Trophoblast cell (in vitro differentiated cells and primary cell): ENCODE measurements at regions not wholly inside any gene's neighbourhood (a gene's known extent, or its start where the extent isn't known, plus 50 kb on each side); places are given as distances from the start of the nearest gene placed in this dataset.

Source experiments
- DNase-seq, 2 donors: peaks; one replicate each; pipeline ENCODE4 v3.0.0-alpha.2; 2016
- H2AFZ ChIP-seq: 2 replicates; pipeline ENCODE4 v1.6.1; 2013; ENCODE audit warnings: low read length, moderate library complexity, mild to moderate bottlenecking; ENCODE audit not compliant: insufficient read depth, poor library complexity
- H2AK5ac ChIP-seq: 2 replicates; pipeline ENCODE4 v1.6.1; 2013; ENCODE audit warnings: mild to moderate bottlenecking, low read length
- H2BK120ac ChIP-seq: 2 replicates; pipeline ENCODE4 v1.6.1; 2013; ENCODE audit warnings: low read length, mild to moderate bottlenecking, moderate library complexity; ENCODE audit not compliant: insufficient read depth, poor library complexity
- H2BK12ac ChIP-seq: 2 replicates; pipeline ENCODE4 v1.6.1; 2013; ENCODE audit warnings: mild to moderate bottlenecking, low read length, moderate library complexity
- H2BK5ac ChIP-seq: 2 replicates; pipeline ENCODE4 v1.6.1; 2013; ENCODE audit warnings: low read length, low read depth, moderate library complexity, mild to moderate bottlenecking; ENCODE audit not compliant: poor library complexity
- H3K14ac ChIP-seq: 2 replicates; pipeline ENCODE4 v1.6.1; 2013; ENCODE audit warnings: mild to moderate bottlenecking, low read length
- H3K18ac ChIP-seq: 2 replicates; pipeline ENCODE4 v1.6.1; 2013; ENCODE audit warnings: mild to moderate bottlenecking, low read length
- H3K23ac ChIP-seq: 2 replicates; pipeline ENCODE4 v1.6.1; 2013; ENCODE audit warnings: low read length
- H3K27ac ChIP-seq: 2 replicates; pipeline ENCODE4 v1.5.1; 2013; ENCODE audit warnings: low read depth, mild to moderate bottlenecking, inconsistent platforms, low read length, moderate library complexity
- H3K27me3 ChIP-seq: 2 replicates; pipeline ENCODE4 v1.6.1; 2013; ENCODE audit warnings: inconsistent platforms, mild to moderate bottlenecking, low read length, moderate library complexity; ENCODE audit not compliant: insufficient read depth
- H3K36me3 ChIP-seq, 2 experiments: 1 replicate in 1 of 2; 2 replicates in 1 of 2; pipeline ENCODE4 v1.6.1; 2013; ENCODE audit warnings: low read length in 2 of 2, mild to moderate bottlenecking in 2 of 2, moderate library complexity in 1 of 2; ENCODE audit not compliant: insufficient read depth in 2 of 2, control insufficient read depth in 1 of 2
- H3K4ac ChIP-seq: 2 replicates; pipeline ENCODE4 v1.6.1; 2013; ENCODE audit warnings: low read depth, mild to moderate bottlenecking, low read length, moderate library complexity
- H3K4me1 ChIP-seq, 2 experiments: 1 replicate in 1 of 2; 2 replicates in 1 of 2; pipeline ENCODE4 v1.6.1; 2013; ENCODE audit warnings: low read length in 2 of 2, mild to moderate bottlenecking in 2 of 2, moderate library complexity in 1 of 2; ENCODE audit not compliant: insufficient read depth in 2 of 2, control insufficient read depth in 1 of 2
- H3K4me2 ChIP-seq: 2 replicates; pipeline ENCODE4 v1.6.1; 2013; ENCODE audit warnings: inconsistent platforms, mild to moderate bottlenecking, low read length, moderate library complexity
- H3K4me3 ChIP-seq: 2 replicates; pipeline ENCODE4 v1.5.1; 2013; ENCODE audit warnings: mild to moderate bottlenecking, low read depth, low read length, inconsistent platforms
- H3K79me1 ChIP-seq: one replicate; pipeline ENCODE4 v1.6.1; 2013; ENCODE audit warnings: low read length
- H3K79me2 ChIP-seq: 2 replicates; pipeline ENCODE4 v1.6.1; 2013; ENCODE audit warnings: low read length, mild to moderate bottlenecking; ENCODE audit not compliant: control insufficient read depth, insufficient read depth, poor library complexity
- H3K9ac ChIP-seq: 2 replicates; pipeline ENCODE4 v1.6.1; 2013; ENCODE audit warnings: mild to moderate bottlenecking, low read length
- H3K9me3 ChIP-seq: 2 replicates; pipeline ENCODE4 v1.6.1; 2013; ENCODE audit warnings: low read depth, mild to moderate bottlenecking, control low read depth, inconsistent platforms, low read length; ENCODE audit not compliant: insufficient read depth
- H4K12ac ChIP-seq: 2 replicates; pipeline ENCODE4 v1.6.1; 2013; ENCODE audit warnings: low read depth, mild to moderate bottlenecking, low read length, moderate library complexity
- H4K8ac ChIP-seq: 2 replicates; pipeline ENCODE4 v1.6.1; 2013; ENCODE audit warnings: low read depth, mild to moderate bottlenecking, low read length, moderate library complexity
- H4K91ac ChIP-seq: one replicate; pipeline ENCODE4 v1.6.1; 2013; ENCODE audit warnings: low read depth, mild to moderate bottlenecking, low read length, moderate library complexity
- WGBS: extraction: QIAGEN DNeasy Blood & Tissue Kit; methylation state at CpG from one replicate; pipeline ENCODE4 v1.1.7; 2013; ENCODE audit warnings: missing lambda C conversion rate; ENCODE audit not compliant: insufficient read length, insufficient coverage; ENCODE audit errors: extremely low coverage; 5-methylcytosine and 5-hydroxymethylcytosine counted together

- Histone ChIP-seq H3K4me2 (no peak overlapping the region), H3K79me1 (no peaks in the 10 kb centered on the region), H4K12ac (no peak overlapping the region), H3K4me3 (no peak overlapping the region), H2BK12ac (no peak overlapping the region), H3K23ac (no peak overlapping the region), H3K4me1 (no peaks in the 10 kb centered on the region), H2BK5ac (no peak overlapping the region), H3K79me2 (no peaks in the 10 kb centered on the region), H3K9ac (no peak overlapping the region), H4K91ac (no peak overlapping the region), H2AFZ (no peak overlapping the region), H3K4ac (no peak overlapping the region), H3K18ac (no peak overlapping the region), H3K9me3 (no peaks in the 10 kb centered on the region), H3K36me3 (no peaks in the 10 kb centered on the region), H2AK5ac (no peak overlapping the region), H2BK120ac (no peak overlapping the region), H3K27me3 (no peaks in the 10 kb centered on the region), H3K14ac (no peak overlapping the region), H4K8ac (no peak overlapping the region), H3K27ac (no peak overlapping the region)
- no peak for DNase-seq
Measured at GRCh38 chr10:4723860-4724259, 102.1 kb upstream of the AKR1E2 start.

- no peak overlapping the region for H3K18ac ChIP-seq
- no peak overlapping the region for H4K8ac ChIP-seq
- H2BK12ac ChIP-seq, result no peak overlapping the region
- H2BK120ac ChIP-seq, result no peak overlapping the region
- no peaks in the 10 kb centered on the region for H3K79me1 ChIP-seq
- H2AFZ ChIP-seq, result no peak overlapping the region
- H4K91ac ChIP-seq, result no peak overlapping the region
- no peaks in the 10 kb centered on the region for H3K4me1 ChIP-seq
- no peaks in the 10 kb centered on the region for H3K79me2 ChIP-seq
- no peaks in the 10 kb centered on the region for H3K36me3 ChIP-seq
- no peak overlapping the region for H3K4me3 ChIP-seq
- H3K27ac ChIP-seq, result no peak overlapping the region
- H2AK5ac ChIP-seq, result no peak overlapping the region
- H3K4me2 ChIP-seq, result no peak overlapping the region
- no CpG with 5 or more reads among the region's 3 CpGs for whole genome bisulfite sequencing
- H3K9ac ChIP-seq, result no peak overlapping the region
- no peak overlapping the region for H3K14ac ChIP-seq
- H3K4ac ChIP-seq, result no peak overlapping the region
- no peak overlapping the region for H4K12ac ChIP-seq
- DNase-seq, result peak in 1 of 2 donors; percentile 6
- no peaks in the 10 kb centered on the region for H3K9me3 ChIP-seq
- H3K23ac ChIP-seq, result no peak overlapping the region
- no peaks in the 10 kb centered on the region for H3K27me3 ChIP-seq
- no peak overlapping the region for H2BK5ac ChIP-seq
Measured at GRCh38 chr10:4721999-4722753, 103.8 kb upstream of the AKR1E2 start.

GRCh38 chr10:4720463-4720862 is 105.5 kb upstream of the AKR1E2 start:
- Histone ChIP-seq H3K79me2 (no peaks in the 10 kb centered on the region), H3K27ac (no peak overlapping the region), H4K12ac (no peak overlapping the region), H2AFZ (no peak overlapping the region), H3K4me2 (no peak overlapping the region), H3K79me1 (no peaks in the 10 kb centered on the region), H3K4me1 (no peaks in the 10 kb centered on the region), H3K18ac (no peak overlapping the region), H2AK5ac (no peak overlapping the region), H2BK5ac (no peak overlapping the region), H2BK12ac (no peak overlapping the region), H3K27me3 (no peaks in the 10 kb centered on the region), H3K4ac (no peak overlapping the region), H3K9ac (no peak overlapping the region), H3K4me3 (no peak overlapping the region), H3K36me3 (no peaks in the 10 kb centered on the region), H4K8ac (no peak overlapping the region), H3K14ac (no peak overlapping the region), H2BK120ac (no peak overlapping the region), H3K23ac (no peak overlapping the region), H4K91ac (no peak overlapping the region), H3K9me3 (no peaks in the 10 kb centered on the region)
- no peak for DNase-seq
- no CpG with 5 or more reads among the region's 1 CpG for WGBS

- H4K12ac ChIP-seq, result no peak overlapping the region
- WGBS, result no CpG with 5 or more reads among the region's 2 CpGs
- H3K79me1 ChIP-seq, result no peaks in the 10 kb centered on the region
- H3K18ac ChIP-seq, result no peak overlapping the region
- no peak overlapping the region for H2AK5ac ChIP-seq
- no peak overlapping the region for H3K14ac ChIP-seq
- H3K27me3 ChIP-seq, result no peaks in the 10 kb centered on the region
- no peaks in the 10 kb centered on the region for H3K79me2 ChIP-seq
- no peak overlapping the region for H3K4me3 ChIP-seq
- H2BK12ac ChIP-seq, result no peak overlapping the region
- no peaks in the 10 kb centered on the region for H3K36me3 ChIP-seq
- no peak overlapping the region for H2AFZ ChIP-seq
- no peak overlapping the region for H2BK120ac ChIP-seq
- no peak overlapping the region for H4K8ac ChIP-seq
- no peaks in the 10 kb centered on the region for H3K9me3 ChIP-seq
- no peak overlapping the region for H3K4me2 ChIP-seq
- no peak overlapping the region for H3K23ac ChIP-seq
- no peak overlapping the region for H3K27ac ChIP-seq
- no peaks in the 10 kb centered on the region for H3K4me1 ChIP-seq
- H2BK5ac ChIP-seq, result no peak overlapping the region
- no peak overlapping the region for H3K9ac ChIP-seq
- no peak for DNase-seq
- H4K91ac ChIP-seq, result no peak overlapping the region
- no peak overlapping the region for H3K4ac ChIP-seq
Measured at GRCh38 chr10:4719671-4720070, 106.3 kb upstream of the AKR1E2 start.
